ENCODE measurements at regions not wholly inside any gene's neighbourhood (a gene's known extent, or its start where the extent isn't known, plus 50 kb on each side); places are given as distances from the start of the nearest gene placed in this dataset.
"Not testable (repeated sequence)": the region's sequence is repeated elsewhere in the genome, so short reads cannot be mapped to it uniquely, and the experiment has no call there.

- no peak overlapping the region for H3K27ac Mint-ChIP-seq
- no peak for DNase-seq (ENCODE audit: low spot score in 2 of 2)
Observed at GRCh38 chr16:26386096-26386495, 680.6 kb upstream of the C16orf82 start.

GRCh38 chr16:26391833-26392232 lies 674.9 kb upstream of the C16orf82 start:
- no peaks in the 10 kb centered on the region for H3K4me1 Mint-ChIP-seq

More at GRCh38 chr16:26386096-26386495, 680.6 kb upstream of the C16orf82 start:
- no peaks in the 10 kb centered on the region for H3K36me3 Mint-ChIP-seq
- H3K4me3 Mint-ChIP-seq = no peak overlapping the region
- no peaks in the 10 kb centered on the region for H3K27me3 Mint-ChIP-seq
- H3K9me3 Mint-ChIP-seq = peaks cover 2% of the 10 kb centered on the region
- H3K4me1 Mint-ChIP-seq = no peaks in the 10 kb centered on the region
- ATAC-seq (ENCODE audit: low read depth) = no peak

GRCh38 chr16:26394409-26394808 lies 672.3 kb upstream of the C16orf82 start:
- no peaks in the 10 kb centered on the region for H3K4me1 Mint-ChIP-seq
- no peak for DNase-seq (ENCODE audit: low spot score in 2 of 2)

More at GRCh38 chr16:26391833-26392232, 674.9 kb upstream of the C16orf82 start:
- no peak overlapping the region for H3K4me3 Mint-ChIP-seq
- H3K9me3 Mint-ChIP-seq = peaks cover 6% of the 10 kb centered on the region
- no peaks in the 10 kb centered on the region for H3K27me3 Mint-ChIP-seq
- H3K36me3 Mint-ChIP-seq = peaks cover 2% of the 10 kb centered on the region
- ATAC-seq (ENCODE audit: low read depth) = no peak
- H3K27ac Mint-ChIP-seq = no peak overlapping the region
- no peak for DNase-seq (ENCODE audit: low spot score in 2 of 2)

GRCh38 chr16:26395700-26396099 lies 671.0 kb upstream of the C16orf82 start:
- Mint-ChIP-seq H3K4me3 (no peak overlapping the region), H3K9me3 (peaks cover 10% of the 10 kb centered on the region), H3K4me1 (no peaks in the 10 kb centered on the region), H3K27me3 (no peaks in the 10 kb centered on the region), H3K27ac (no peak overlapping the region), H3K36me3 (peaks cover 2% of the 10 kb centered on the region)
- ATAC-seq (ENCODE audit: low read depth) (no peak), DNase-seq (ENCODE audit: low spot score in 2 of 2) (no peak)

More at GRCh38 chr16:26394409-26394808, 672.3 kb upstream of the C16orf82 start:
- no peaks in the 10 kb centered on the region for H3K27me3 Mint-ChIP-seq
- H3K27ac Mint-ChIP-seq = no peak overlapping the region
- peaks cover 2% of the 10 kb centered on the region for H3K36me3 Mint-ChIP-seq
- no peak for ATAC-seq (ENCODE audit: low read depth)
- H3K9me3 Mint-ChIP-seq = peaks cover 6% of the 10 kb centered on the region
- no peak overlapping the region for H3K4me3 Mint-ChIP-seq

- Mint-ChIP-seq H3K36me3 (peaks cover 2% of the 10 kb centered on the region), H3K27ac (no peak overlapping the region), H3K27me3 (no peaks in the 10 kb centered on the region), H3K4me3 (no peak overlapping the region), H3K4me1 (no peaks in the 10 kb centered on the region), H3K9me3 (peaks cover 10% of the 10 kb centered on the region)
- ATAC-seq (ENCODE audit: low read depth) = no peak
- no peak for DNase-seq (ENCODE audit: low spot score in 2 of 2)
Observed at GRCh38 chr16:26396511-26397235, 670.1 kb upstream of the C16orf82 start.

- Mint-ChIP-seq H3K9me3 (peaks cover 4% of the 10 kb centered on the region), H3K36me3 (no peaks in the 10 kb centered on the region), H3K4me1 (no peaks in the 10 kb centered on the region), H3K27me3 (peaks cover 4% of the 10 kb centered on the region), H3K4me3 (no peak overlapping the region), H3K27ac (no peak overlapping the region)
- no peak for DNase-seq (ENCODE audit: low spot score in 2 of 2)
- ATAC-seq (ENCODE audit: low read depth) = no peak
Observed at GRCh38 chr16:26413780-26414179, 652.9 kb upstream of the C16orf82 start.

GRCh38 chr16:26419458-26419857 lies 647.3 kb upstream of the C16orf82 start:
- not testable (repeated sequence) for H3K36me3 Mint-ChIP-seq; H3K27me3 Mint-ChIP-seq; DNase-seq (ENCODE audit: low spot score in 2 of 2); ATAC-seq (ENCODE audit: low read depth); H3K27ac Mint-ChIP-seq; H3K4me1 Mint-ChIP-seq; H3K4me3 Mint-ChIP-seq
- peaks cover 10% of the 10 kb centered on the region for H3K9me3 Mint-ChIP-seq

GRCh38 chr16:26430618-26431017 lies 636.1 kb upstream of the C16orf82 start:
- DNase-seq (ENCODE audit: low spot score in 2 of 2) = no peak
- H3K9me3 Mint-ChIP-seq = peaks cover 2% of the 10 kb centered on the region
- H3K4me1 Mint-ChIP-seq = no peaks in the 10 kb centered on the region
- no peak for ATAC-seq (ENCODE audit: low read depth)
- no peak overlapping the region for H3K4me3 Mint-ChIP-seq
- no peaks in the 10 kb centered on the region for H3K27me3 Mint-ChIP-seq
- H3K36me3 Mint-ChIP-seq = no peaks in the 10 kb centered on the region
- no peak overlapping the region for H3K27ac Mint-ChIP-seq

GRCh38 chr16:26433807-26434206 lies 632.9 kb upstream of the C16orf82 start:
- Mint-ChIP-seq H3K36me3 (no peaks in the 10 kb centered on the region), H3K27me3 (no peaks in the 10 kb centered on the region), H3K27ac (no peak overlapping the region), H3K4me3 (no peak overlapping the region), H3K9me3 (peaks cover 5% of the 10 kb centered on the region), H3K4me1 (no peaks in the 10 kb centered on the region)
- DNase-seq (ENCODE audit: low spot score in 2 of 2) (no peak), ATAC-seq (ENCODE audit: low read depth) (no peak)

GRCh38 chr16:26441178-26441577 lies 625.5 kb upstream of the C16orf82 start:
- no peak overlapping the region for H3K27ac Mint-ChIP-seq
- H3K4me3 Mint-ChIP-seq = no peak overlapping the region
- H3K27me3 Mint-ChIP-seq = peaks cover 2% of the 10 kb centered on the region
- DNase-seq (ENCODE audit: low spot score in 2 of 2) = no peak
- peaks cover 5% of the 10 kb centered on the region for H3K9me3 Mint-ChIP-seq
- H3K4me1 Mint-ChIP-seq = no peaks in the 10 kb centered on the region
- no peaks in the 10 kb centered on the region for H3K36me3 Mint-ChIP-seq
- ATAC-seq (ENCODE audit: low read depth) = no peak

GRCh38 chr16:26442321-26442720 lies 624.4 kb upstream of the C16orf82 start:
- peaks cover 3% of the 10 kb centered on the region for H3K9me3 Mint-ChIP-seq
- ATAC-seq (ENCODE audit: low read depth) (no peak), DNase-seq (ENCODE audit: low spot score in 2 of 2) (no peak)
- no peak overlapping the region for H3K27ac Mint-ChIP-seq
- H3K4me1 Mint-ChIP-seq = no peaks in the 10 kb centered on the region
- no peaks in the 10 kb centered on the region for H3K36me3 Mint-ChIP-seq
- no peak overlapping the region for H3K4me3 Mint-ChIP-seq
- peaks cover 2% of the 10 kb centered on the region for H3K27me3 Mint-ChIP-seq

GRCh38 chr16:26447570-26447969 lies 619.2 kb upstream of the C16orf82 start:
- H3K4me3 Mint-ChIP-seq = no peak overlapping the region
- ATAC-seq (ENCODE audit: low read depth) = no peak
- no peak for DNase-seq (ENCODE audit: low spot score in 2 of 2)
- H3K4me1 Mint-ChIP-seq = no peaks in the 10 kb centered on the region
- no peaks in the 10 kb centered on the region for H3K36me3 Mint-ChIP-seq
- H3K27me3 Mint-ChIP-seq = no peaks in the 10 kb centered on the region
- H3K9me3 Mint-ChIP-seq = no peaks in the 10 kb centered on the region
- H3K27ac Mint-ChIP-seq = no peak overlapping the region

- no peak for ATAC-seq (ENCODE audit: low read depth)
- H3K27ac Mint-ChIP-seq = no peak overlapping the region
- H3K4me1 Mint-ChIP-seq = no peaks in the 10 kb centered on the region
- DNase-seq (ENCODE audit: low spot score in 2 of 2) = no peak
- H3K4me3 Mint-ChIP-seq = no peak overlapping the region
- H3K36me3 Mint-ChIP-seq = no peaks in the 10 kb centered on the region
- H3K27me3 Mint-ChIP-seq = peaks cover 1% of the 10 kb centered on the region
- H3K9me3 Mint-ChIP-seq = peaks cover 5% of the 10 kb centered on the region
Observed at GRCh38 chr16:26453215-26453614, 613.5 kb upstream of the C16orf82 start.

GRCh38 chr16:26454102-26454501 lies 612.6 kb upstream of the C16orf82 start:
- Mint-ChIP-seq H3K9me3 (peaks cover 5% of the 10 kb centered on the region), H3K4me1 (no peaks in the 10 kb centered on the region), H3K36me3 (no peaks in the 10 kb centered on the region), H3K27ac (no peak overlapping the region), H3K4me3 (no peak overlapping the region), H3K27me3 (peaks cover 3% of the 10 kb centered on the region)
- ATAC-seq (ENCODE audit: low read depth) = no peak
- DNase-seq (ENCODE audit: low spot score in 2 of 2) = no peak

- Mint-ChIP-seq H3K36me3 (no peaks in the 10 kb centered on the region), H3K27ac (no peak overlapping the region), H3K4me3 (no peak overlapping the region), H3K4me1 (no peaks in the 10 kb centered on the region), H3K27me3 (peaks cover 3% of the 10 kb centered on the region), H3K9me3 (peaks cover 5% of the 10 kb centered on the region)
- ATAC-seq (ENCODE audit: low read depth) = no peak
- DNase-seq (ENCODE audit: low spot score in 2 of 2) = no peak
Observed at GRCh38 chr16:26456074-26456473, 610.7 kb upstream of the C16orf82 start.

Measured in memory B cell (primary cell).